ENCODE measurements at regions not wholly inside any gene's neighbourhood (a gene's known extent, or its start where the extent isn't known, plus 50 kb on each side); places are given as distances from the start of the nearest gene placed in this dataset.
A peak's percentile ranks its signal among the peaks of the same experiment; 100 is the strongest.

DNA sequence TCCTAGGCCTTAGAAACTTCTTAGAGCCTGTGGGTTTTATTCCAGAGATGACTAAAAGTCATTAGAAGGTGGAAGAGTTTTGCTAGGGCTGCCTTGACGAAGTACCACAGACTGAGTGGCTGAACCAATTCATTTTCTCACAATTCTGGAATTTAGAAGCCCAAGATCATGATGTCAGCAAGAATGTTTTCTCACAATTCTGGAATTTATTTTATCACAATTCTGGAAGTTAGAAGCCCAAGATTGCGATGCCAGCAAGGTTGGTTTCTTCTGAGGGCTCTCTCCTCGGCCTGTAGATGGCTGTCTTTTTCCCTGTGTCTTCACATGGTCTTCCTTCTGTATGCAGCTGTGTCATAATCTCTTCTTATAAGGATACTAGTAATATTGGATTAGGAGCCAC lies 672.9 kb upstream of the MARCKS start:
- in situ Hi-C loops (cut with HindIII; ENCODE audit: low sequenced_read_pairs): no loop called here
- DNase-seq (ENCODE audit: low read depth, low spot score): peak; percentile 90
- TF ChIP-seq, protein P1, sequence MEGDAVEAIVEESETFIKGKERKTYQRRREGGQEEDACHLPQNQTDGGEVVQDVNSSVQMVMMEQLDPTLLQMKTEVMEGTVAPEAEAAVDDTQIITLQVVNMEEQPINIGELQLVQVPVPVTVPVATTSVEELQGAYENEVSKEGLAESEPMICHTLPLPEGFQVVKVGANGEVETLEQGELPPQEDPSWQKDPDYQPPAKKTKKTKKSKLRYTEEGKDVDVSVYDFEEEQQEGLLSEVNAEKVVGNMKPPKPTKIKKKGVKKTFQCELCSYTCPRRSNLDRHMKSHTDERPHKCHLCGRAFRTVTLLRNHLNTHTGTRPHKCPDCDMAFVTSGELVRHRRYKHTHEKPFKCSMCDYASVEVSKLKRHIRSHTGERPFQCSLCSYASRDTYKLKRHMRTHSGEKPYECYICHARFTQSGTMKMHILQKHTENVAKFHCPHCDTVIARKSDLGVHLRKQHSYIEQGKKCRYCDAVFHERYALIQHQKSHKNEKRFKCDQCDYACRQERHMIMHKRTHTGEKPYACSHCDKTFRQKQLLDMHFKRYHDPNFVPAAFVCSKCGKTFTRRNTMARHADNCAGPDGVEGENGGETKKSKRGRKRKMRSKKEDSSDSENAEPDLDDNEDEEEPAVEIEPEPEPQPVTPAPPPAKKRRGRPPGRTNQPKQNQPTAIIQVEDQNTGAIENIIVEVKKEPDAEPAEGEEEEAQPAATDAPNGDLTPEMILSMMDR (IDR thresholded peaks at IDR 0.05; ENCODE audit: low read depth, low read length): peak; percentile 13
- no peak overlapping the region for H3K4me3 ChIP-seq (ENCODE audit: low read depth, low read length)

- no peak for DNase-seq (ENCODE audit: low read depth, low spot score)
- TF ChIP-seq, protein P1 (IDR thresholded peaks at IDR 0.05; ENCODE audit: low read depth, low read length): no peak
- in situ Hi-C loops (cut with HindIII; ENCODE audit: low sequenced_read_pairs): no loop called here
- H3K4me3 ChIP-seq (ENCODE audit: low read depth, low read length): no peak overlapping the region
Observed at GRCh38 chr6:113184736-113185135, 672.4 kb upstream of the MARCKS start.

DNA sequence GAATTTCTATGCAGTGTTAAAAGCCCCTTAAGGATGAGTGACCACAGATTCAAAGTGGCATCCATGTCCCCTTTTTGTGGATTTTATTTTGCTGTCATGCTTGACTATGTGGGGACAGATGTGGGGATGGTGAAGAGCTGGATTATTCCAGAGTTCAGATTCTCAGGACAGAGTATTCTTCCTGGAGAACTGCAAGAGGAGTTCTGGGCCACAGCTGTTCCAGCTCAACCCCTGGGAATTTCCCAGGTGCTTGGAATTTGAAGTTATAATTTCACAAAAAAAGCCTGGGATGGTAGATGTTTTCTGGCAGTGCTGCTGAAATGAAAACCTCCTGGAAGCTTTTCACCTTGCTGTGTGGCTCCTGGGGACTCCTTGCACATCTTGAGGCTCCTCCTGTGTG lies 671.8 kb upstream of the MARCKS start:
- TF ChIP-seq, protein P1 (IDR thresholded peaks at IDR 0.05; ENCODE audit: low read depth, low read length): no peak
- no peak overlapping the region for H3K4me3 ChIP-seq (ENCODE audit: low read depth, low read length)
- no peak for DNase-seq (ENCODE audit: low read depth, low spot score)
- in situ Hi-C loops (cut with HindIII; ENCODE audit: low sequenced_read_pairs): no loop called here

GRCh38 chr6:113187661-113188060 lies 669.5 kb upstream of the MARCKS start:
- in situ Hi-C loops (cut with HindIII; ENCODE audit: low sequenced_read_pairs): no loop called here
- no peak for DNase-seq (ENCODE audit: low read depth, low spot score)
- TF ChIP-seq, protein P1 (IDR thresholded peaks at IDR 0.05; ENCODE audit: low read depth, low read length): no peak
- no peak overlapping the region for H3K4me3 ChIP-seq (ENCODE audit: low read depth, low read length)

DNA sequence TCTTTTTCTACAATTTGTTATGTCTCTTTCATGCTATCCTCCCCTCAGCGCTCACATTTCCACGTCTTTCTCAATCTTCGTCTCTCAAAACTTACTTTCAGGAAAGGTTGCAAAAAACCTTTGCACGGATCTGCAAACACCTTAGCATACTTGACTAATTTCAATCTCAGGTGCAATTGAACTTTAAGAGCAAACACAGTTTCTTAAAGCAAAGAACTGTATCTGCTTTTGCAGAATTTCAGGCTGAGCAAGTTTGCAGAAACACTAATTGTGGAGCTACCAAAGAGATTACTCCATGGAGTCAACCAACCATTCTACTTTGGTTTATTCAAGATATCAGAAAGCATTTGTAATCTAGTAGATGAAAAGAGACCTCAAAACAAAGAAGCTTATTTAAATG lies 668.2 kb upstream of the MARCKS start:
- H3K4me3 ChIP-seq (ENCODE audit: low read depth, low read length): no peak overlapping the region
- TF ChIP-seq, protein P1 (IDR thresholded peaks at IDR 0.05; ENCODE audit: low read depth, low read length): no peak
- DNase-seq (ENCODE audit: low read depth, low spot score): no peak
- in situ Hi-C loops (cut with HindIII; ENCODE audit: low sequenced_read_pairs): no loop called here

GRCh38 chr6:113190170-113190569 lies 667.0 kb upstream of the MARCKS start:
- in situ Hi-C loops (cut with HindIII; ENCODE audit: low sequenced_read_pairs): no loop called here
- TF ChIP-seq, protein P1 (IDR thresholded peaks at IDR 0.05; ENCODE audit: low read depth, low read length): no peak
- no peak overlapping the region for H3K4me3 ChIP-seq (ENCODE audit: low read depth, low read length)
- DNase-seq (ENCODE audit: low read depth, low spot score): no peak

DNA sequence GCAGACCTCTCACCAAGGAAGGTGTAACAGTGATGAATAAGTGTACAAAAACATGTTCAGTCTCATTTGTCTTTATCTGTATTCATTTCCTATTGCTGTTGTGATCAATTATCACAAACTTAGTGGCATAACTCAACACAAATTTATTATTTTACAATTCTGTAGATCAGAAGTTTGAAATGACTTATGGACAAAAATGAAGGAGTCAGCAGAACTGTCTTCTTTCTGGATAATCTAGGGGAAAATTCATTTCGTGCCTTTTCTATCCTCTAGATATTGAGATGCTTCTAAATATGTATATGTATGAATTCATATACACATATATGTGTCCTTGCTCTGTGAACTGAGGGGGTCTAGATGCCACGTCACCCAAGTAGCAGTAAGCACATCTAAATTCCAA lies 663.1 kb upstream of the MARCKS start:
- DNase-seq (ENCODE audit: low read depth, low spot score): no peak
- TF ChIP-seq, protein P1 (IDR thresholded peaks at IDR 0.05; ENCODE audit: low read depth, low read length): no peak
- H3K4me3 ChIP-seq (ENCODE audit: low read depth, low read length): no peak overlapping the region
- in situ Hi-C loops (cut with HindIII; ENCODE audit: low sequenced_read_pairs): no loop called here

All from astrocyte of the spinal cord (primary cell).